Small intestine (tissue), 7 donors: ENCODE measurements at regions not wholly inside any gene's neighbourhood (a gene's known extent, or its start where the extent isn't known, plus 50 kb on each side); places are given as distances from the start of the nearest gene placed in this dataset.
"Not testable (repeated sequence)": the region's sequence is repeated elsewhere in the genome, so short reads cannot be mapped to it uniquely, and the experiment has no call there.

Source experiments
- DNase-seq, 2 donors: peaks; one replicate each; pipeline versions ENCODE4 v3.0.0 to v3.0.0-alpha.2; 2013
- FAIRE-seq: peaks from 2 replicates; lab custom pipeline; 2012; peaks lifted over from hg19 to GRCh38; lab: Jason Lieb, UNC
- H3K27ac ChIP-seq, 3 donors: one replicate each; pipeline ENCODE4 v1.5.1; 2013; ENCODE audit warnings: low read length in 2 of 3, mild to moderate bottlenecking in 2 of 3, control low read depth in 1 of 3, inconsistent platforms in 1 of 3, low read depth in 1 of 3, moderate library complexity in 1 of 3
- H3K27me3 ChIP-seq, 3 donors: one replicate each; pipeline ENCODE4 v1.6.1; 2013; ENCODE audit warnings: low read length in 3 of 3, inconsistent platforms in 1 of 3; ENCODE audit not compliant: control insufficient read depth in 3 of 3, insufficient read depth in 3 of 3
- H3K36me3 ChIP-seq, 3 donors: one replicate each; pipeline ENCODE4 v1.6.1; 2013; ENCODE audit warnings: low read length in 3 of 3, inconsistent platforms in 1 of 3, low read depth in 1 of 3, mild to moderate bottlenecking in 1 of 3, moderate library complexity in 1 of 3; ENCODE audit not compliant: control insufficient read depth in 3 of 3, insufficient read depth in 2 of 3
- H3K4me1 ChIP-seq, 3 donors: one replicate each; pipeline ENCODE4 v1.6.1; 2013; ENCODE audit warnings: low read length in 2 of 3, inconsistent platforms in 1 of 3, low read depth in 1 of 3, mild to moderate bottlenecking in 1 of 3, moderate library complexity in 1 of 3; ENCODE audit not compliant: control insufficient read depth in 3 of 3, insufficient read depth in 2 of 3
- H3K4me3 ChIP-seq, 3 donors: one replicate each; pipeline ENCODE4 v1.5.1; 2013; ENCODE audit warnings: low read length in 3 of 3, control low read depth in 1 of 3, inconsistent platforms in 1 of 3, low read depth in 1 of 3, mild to moderate bottlenecking in 1 of 3, moderate library complexity in 1 of 3
- H3K9me3 ChIP-seq, 2 donors: one replicate each; pipeline ENCODE4 v1.6.1; 2013; ENCODE audit warnings: low read depth in 1 of 2, low read length in 1 of 2; ENCODE audit not compliant: control insufficient read depth in 2 of 2, insufficient read depth in 1 of 2
- WGBS, 3 donors: extraction: QIAGEN DNeasy Blood & Tissue Kit; methylation state at CpG; one replicate each; pipeline ENCODE4 v1.1.7; 2013; 5-methylcytosine and 5-hydroxymethylcytosine counted together
- donor health status: healthy with polysubstance abuse.
- donor health status: control.
- donor health status: control.
- donor health status: Bipolar disorder and iron deficiency.
- donor health status: healthy.

GRCh38 chr9:724461-724860, 117.0 kb upstream of the DMRT1 start:
- H3K36me3 ChIP-seq, result peaks cover 0 to 11% (median 1%) of the 10 kb centered on the region in 3 donors
- 92 to 95% (median 93%) methylated on average over 14 of the region's 14 CpGs for WGBS, 3 donors
- not testable (repeated sequence) for H3K27ac ChIP-seq, H3K9me3 ChIP-seq, DNase-seq, H3K4me1 ChIP-seq, FAIRE-seq, H3K4me3 ChIP-seq, H3K27me3 ChIP-seq

DNA sequence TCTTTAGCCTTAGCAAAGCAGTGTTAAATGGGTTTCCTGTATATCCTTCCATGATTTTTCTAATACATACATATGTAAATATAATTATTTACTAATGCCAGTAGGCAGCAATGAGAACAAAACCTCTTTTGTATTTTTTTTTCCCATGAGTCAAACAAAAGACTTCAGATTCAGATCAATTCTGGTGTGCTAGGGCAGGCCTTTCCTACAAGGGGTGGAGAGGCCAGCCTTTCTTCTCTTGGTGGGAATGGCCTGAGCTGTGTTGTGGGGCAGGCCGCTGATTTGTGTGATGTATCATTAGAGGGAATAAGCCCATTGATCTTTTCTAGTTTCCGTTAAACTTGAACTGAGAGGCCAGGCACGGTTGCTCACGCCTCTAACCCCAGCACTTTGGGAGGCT, 115.5 kb upstream of the DMRT1 start:
- no peaks in the 10 kb centered on the region for H3K4me1 ChIP-seq
- H3K36me3 ChIP-seq, result peaks cover 1 to 15% (median 2%) of the 10 kb centered on the region in 3 donors
- WGBS, 3 donors, result 83 to 92% (median 92%) methylated on average over 4 of the region's 4 CpGs
- H3K4me3 ChIP-seq, result no peak overlapping the region
- DNase-seq (no peak), FAIRE-seq (no peak)
- H3K27ac ChIP-seq, result no peak overlapping the region
- H3K9me3 ChIP-seq, result no peaks in the 10 kb centered on the region
- H3K27me3 ChIP-seq, result no peaks in the 10 kb centered on the region

GRCh38 chr9:727767-728166, 113.7 kb upstream of the DMRT1 start:
- H3K4me3 ChIP-seq, result no peak overlapping the region
- 41 to 70% (median 45%) methylated on average over 1 of the region's 1 CpG for WGBS, 3 donors
- peaks cover 2 to 20% (median 7%) of the 10 kb centered on the region in 3 donors for H3K36me3 ChIP-seq
- DNase-seq, result no peak
- H3K9me3 ChIP-seq, result no peaks in the 10 kb centered on the region
- H3K27ac ChIP-seq, result no peak overlapping the region
- H3K4me1 ChIP-seq, result no peaks in the 10 kb centered on the region
- FAIRE-seq, result no peak
- no peaks in the 10 kb centered on the region for H3K27me3 ChIP-seq

- no peak overlapping the region for H3K27ac ChIP-seq
- DNase-seq (no peak), FAIRE-seq (no peak)
- peaks cover 2 to 22% (median 7%) of the 10 kb centered on the region in 3 donors for H3K36me3 ChIP-seq
- H3K27me3 ChIP-seq, result no peaks in the 10 kb centered on the region
- no peaks in the 10 kb centered on the region for H3K4me1 ChIP-seq
- no peaks in the 10 kb centered on the region for H3K9me3 ChIP-seq
- no peak overlapping the region for H3K4me3 ChIP-seq
- 63 to 89% (median 78%) methylated on average over 2 of the region's 2 CpGs for WGBS, 3 donors
Measured at GRCh38 chr9:728535-728934, 113.0 kb upstream of the DMRT1 start.

GRCh38 chr9:731474-731873, 110.0 kb upstream of the DMRT1 start:
- Histone ChIP-seq H3K4me1 (no peaks in the 10 kb centered on the region), H3K4me3 (no peak overlapping the region), H3K36me3 (peaks cover 2 to 40% (median 9%) of the 10 kb centered on the region in 3 donors), H3K9me3 (no peaks in the 10 kb centered on the region), H3K27me3 (no peaks in the 10 kb centered on the region), H3K27ac (no peak overlapping the region)
- DNase-seq, result no peak
- WGBS, 3 donors, result 94% methylated on average over 8 of the region's 8 CpGs
- FAIRE-seq, result no peak

DNA sequence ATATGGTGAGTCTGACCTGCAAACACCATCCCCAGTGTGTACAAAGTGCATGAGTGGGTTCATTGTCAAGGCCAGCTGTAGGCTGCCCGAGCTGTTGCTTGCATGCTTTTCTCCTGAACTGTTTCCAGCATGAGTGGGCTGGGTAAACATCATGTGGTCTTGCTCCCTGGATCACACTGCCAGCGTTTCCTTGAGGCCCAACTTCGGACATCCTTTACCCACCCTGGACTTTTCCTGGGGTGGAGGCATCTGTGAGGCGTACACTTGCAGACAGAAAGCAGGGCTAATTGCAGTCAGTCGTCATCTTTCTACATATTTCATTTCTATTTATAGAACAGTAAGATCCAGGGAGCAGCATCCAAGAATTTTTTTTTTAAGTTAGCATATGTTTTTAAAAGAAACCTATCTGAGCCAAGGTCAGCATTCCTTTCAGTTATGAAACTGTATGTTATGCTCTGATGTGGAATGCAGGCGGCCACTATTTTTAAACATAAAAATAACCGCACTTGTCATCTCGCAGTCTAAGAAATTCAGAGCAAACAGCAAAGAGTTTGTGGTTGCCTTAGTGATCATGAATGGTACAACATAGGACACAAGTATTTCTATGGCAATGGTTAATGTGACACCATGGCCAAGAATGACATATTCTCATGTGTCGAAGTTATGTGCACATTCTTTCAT, 106.5 kb upstream of the DMRT1 start:
- FAIRE-seq, result no peak
- 54 to 74% (median 68%) methylated on average over 9 of the region's 9 CpGs for WGBS, 3 donors
- Histone ChIP-seq H3K4me3 (no peak overlapping the region), H3K9me3 (no peaks in the 10 kb centered on the region), H3K4me1 (peaks cover 0 to 4% (median 0%) of the 10 kb centered on the region in 3 donors), H3K27ac (peak overlapping the region in 2 of 3 donors; percentile 27 to 37), H3K36me3 (peaks cover 2 to 41% (median 14%) of the 10 kb centered on the region in 3 donors), H3K27me3 (no peaks in the 10 kb centered on the region)
- no peak for DNase-seq

- no peak for FAIRE-seq
- H3K36me3 ChIP-seq, result peaks cover 4 to 55% (median 29%) of the 10 kb centered on the region in 3 donors
- no peaks in the 10 kb centered on the region for H3K9me3 ChIP-seq
- peaks cover 0 to 4% (median 0%) of the 10 kb centered on the region in 3 donors for H3K4me1 ChIP-seq
- H3K4me3 ChIP-seq, result no peak overlapping the region
- no peaks in the 10 kb centered on the region for H3K27me3 ChIP-seq
- 59 to 84% (median 79%) methylated on average over 7 of the region's 7 CpGs for WGBS, 3 donors
- H3K27ac ChIP-seq, result peak overlapping the region in 1 of 3 donors; percentile 89
- DNase-seq, result no peak
Measured at GRCh38 chr9:737400-738120, 103.9 kb upstream of the DMRT1 start.

GRCh38 chr9:738209-738915, 103.1 kb upstream of the DMRT1 start:
- Histone ChIP-seq H3K27ac (peak overlapping the region in 2 of 3 donors; percentile 2 to 89), H3K4me1 (peaks cover 0 to 4% (median 0%) of the 10 kb centered on the region in 3 donors), H3K36me3 (peaks cover 7 to 61% (median 31%) of the 10 kb centered on the region in 3 donors), H3K9me3 (no peaks in the 10 kb centered on the region), H3K4me3 (no peak overlapping the region), H3K27me3 (no peaks in the 10 kb centered on the region)
- 78 to 81% (median 78%) methylated on average over 14 of the region's 14 CpGs for WGBS, 3 donors
- FAIRE-seq (no peak), DNase-seq (peak; percentile 31 to 56)
